IMR-90 (cell line): ENCODE measurements at regions not wholly inside any gene's neighbourhood (a gene's known extent, or its start where the extent isn't known, plus 50 kb on each side); places are given as distances from the start of the nearest gene placed in this dataset.

Source experiments
- ATAC-seq: fragments of 200-7000 bp; cut with Tn5 transposase; 2 replicates; pipeline ENCODE4 v1.9.1; 2020; ENCODE audit warnings: low read depth, mild to moderate bottlenecking, moderate library complexity
- BruUV-seq: library from RNA; stranded (reverse); fragments of 400-500 nt; replicated peaks from 2 replicates; lab custom pipeline; 2021; lab: Mats Ljungman, UMichigan
- CTCF ChIA-PET: fragments of 300-600 bp; formaldehyde crosslinking; extraction: SDS; loops from one replicate; lab custom pipeline; 2021; ENCODE audit warnings: antibody characterized with exemption; lab: Yijun Ruan, JAX
- POLR2A ChIA-PET: fragments of 300-600 bp; sonication (Branson Sonifier 250); formaldehyde crosslinking; loops from one replicate; lab custom pipeline; 2022; ENCODE audit warnings: antibody characterized with exemption; ENCODE audit not compliant: unreplicated experiment; lab: Charles Lee
- DNase-seq: peaks from one replicate; pipeline ENCODE4 v3.0.0; 2013
- H2AFZ ChIP-seq: replicated peaks from 2 replicates; pipeline ENCODE3; 2013; ENCODE audit warnings: low read length, mild to moderate bottlenecking; ENCODE audit not compliant: poor library complexity
- H2AK5ac ChIP-seq: 2 replicates; pipeline ENCODE4 v1.6.1; 2013; ENCODE audit warnings: low read depth, low read length, inconsistent platforms
- H2AK9ac ChIP-seq: replicated peaks from 2 replicates; pipeline ENCODE3; 2013; ENCODE audit warnings: mild to moderate bottlenecking, low read depth, low read length, moderate library complexity; ENCODE audit not compliant: poor library complexity
- H2BK120ac ChIP-seq: 2 replicates; pipeline ENCODE4 v1.6.1; 2013; ENCODE audit warnings: low read depth, low read length, inconsistent platforms
- H2BK15ac ChIP-seq: 3 replicates; pipeline ENCODE4 v1.6.1; 2013; ENCODE audit warnings: low read depth, low read length, inconsistent platforms
- H2BK20ac ChIP-seq: 2 replicates; pipeline ENCODE4 v1.6.1; 2013; ENCODE audit warnings: low read depth, mild to moderate bottlenecking, inconsistent platforms, low read length, moderate library complexity
- H2BK5ac ChIP-seq: 2 replicates; pipeline ENCODE4 v1.6.1; 2013; ENCODE audit warnings: mild to moderate bottlenecking, low read depth, low read length, inconsistent platforms; ENCODE audit not compliant: poor library complexity, severe bottlenecking
- H3K14ac ChIP-seq: replicated peaks from 2 replicates; pipeline ENCODE4 v1.6.1; 2013; ENCODE audit warnings: low read depth, low read length, inconsistent platforms
- H3K18ac ChIP-seq: 2 replicates; pipeline ENCODE4 v1.6.1; 2013; ENCODE audit warnings: low read depth, low read length, control low read depth
- H3K23ac ChIP-seq: 2 replicates; pipeline ENCODE4 v1.6.1; 2013; ENCODE audit warnings: low read depth, low read length, inconsistent platforms
- H3K27ac ChIP-seq: 2 replicates; pipeline ENCODE4 v1.5.1; 2013; ENCODE audit warnings: mild to moderate bottlenecking, control low read depth, low read length; ENCODE audit not compliant: insufficient read depth
- H3K27me3 ChIP-seq: 2 replicates; pipeline ENCODE4 v1.6.1; 2013; ENCODE audit warnings: low read length; ENCODE audit not compliant: control insufficient read depth, insufficient read depth
- H3K36me3 ChIP-seq: 2 replicates; pipeline ENCODE4 v1.6.1; 2013; ENCODE audit warnings: low read length, mixed read lengths; ENCODE audit not compliant: control insufficient read depth, insufficient read depth
- H3K4ac ChIP-seq: 2 replicates; pipeline ENCODE4 v1.6.1; 2013; ENCODE audit warnings: low read depth, low read length, inconsistent platforms
- H3K4me1 ChIP-seq: 2 replicates; pipeline ENCODE4 v1.6.1; 2013; ENCODE audit warnings: low read length, mixed read lengths; ENCODE audit not compliant: control insufficient read depth, insufficient read depth
- H3K4me2 ChIP-seq: 2 replicates; pipeline ENCODE4 v1.6.1; 2013; ENCODE audit warnings: low read depth, mild to moderate bottlenecking, control low read depth, low read length, moderate library complexity
- H3K4me3 ChIP-seq: 2 replicates; pipeline ENCODE4 v1.5.1; 2013; ENCODE audit warnings: low read depth, mild to moderate bottlenecking, control low read depth, low read length, moderate library complexity; ENCODE audit not compliant: insufficient read depth
- H3K56ac ChIP-seq: 2 replicates; pipeline ENCODE4 v1.6.1; 2013; ENCODE audit warnings: low read length, inconsistent platforms; ENCODE audit not compliant: insufficient read depth; ENCODE audit errors: extremely low read depth
- H3K79me1 ChIP-seq, 2 experiments: 2 replicates each; pipeline ENCODE4 v1.6.1; 2013; ENCODE audit warnings: low read length in 2 of 2, inconsistent platforms in 1 of 2, low read depth in 1 of 2
- H3K9ac ChIP-seq: 2 replicates; pipeline ENCODE4 v1.6.1; 2013; ENCODE audit warnings: low read depth, low read length, control low read depth
- H3K9me1 ChIP-seq: 2 replicates; pipeline ENCODE4 v1.6.1; 2013; ENCODE audit warnings: low read length, inconsistent platforms; ENCODE audit not compliant: insufficient read depth
- H3K9me3 ChIP-seq: 2 replicates; pipeline ENCODE4 v1.6.1; 2013; ENCODE audit warnings: low read length; ENCODE audit not compliant: control insufficient read depth, insufficient read depth
- H4K20me1 ChIP-seq: 2 replicates; pipeline ENCODE4 v1.6.1; 2013; ENCODE audit warnings: low read length, inconsistent platforms; ENCODE audit not compliant: insufficient read depth
- H4K5ac ChIP-seq: 2 replicates; pipeline ENCODE4 v1.6.1; 2013; ENCODE audit warnings: mild to moderate bottlenecking, low read depth, low read length, control low read depth
- H4K8ac ChIP-seq, 2 experiments: 2 replicates each; pipeline ENCODE4 v1.6.1; 2013; ENCODE audit warnings: low read depth in 2 of 2, low read length in 2 of 2, control low read depth in 1 of 2, inconsistent platforms in 1 of 2
- H4K91ac ChIP-seq: 2 replicates; pipeline ENCODE4 v1.6.1; 2013; ENCODE audit warnings: low read depth, low read length, inconsistent platforms; ENCODE audit not compliant: insufficient read depth
- CEBPB ChIP-seq: IDR thresholded peaks from 2 replicates; pipeline ENCODE4 v1.6.1; 2012; ENCODE audit warnings: low read depth, low read length, improper control_type of control experiment
- FOS ChIP-seq: fragments of 150-350 bp; IDR thresholded peaks from 2 replicates; pipeline ENCODE4 v1.6.1; 2016; ENCODE audit warnings: low read depth, low read length
- MAZ ChIP-seq: IDR thresholded peaks from 2 replicates; pipeline ENCODE4 v1.6.1; 2012; ENCODE audit warnings: low read depth, mild to moderate bottlenecking, low read length, improper control_type of control experiment, moderate library complexity, borderline replicate concordance
- MXI1 ChIP-seq: IDR thresholded peaks from 2 replicates; pipeline ENCODE4 v1.6.1; 2012; ENCODE audit warnings: low read depth, mild to moderate bottlenecking, low read length, moderate library complexity, borderline replicate concordance
- WGBS, 2 experiments: methylation state at CpG; one replicate each; pipeline versions ENCODE4 v1.1.5 to v1.1.7; 2013; ENCODE audit warnings: missing lambda C conversion rate in 2 of 2; ENCODE audit not compliant: insufficient read length in 1 of 2; ENCODE audit errors: extremely low coverage in 2 of 2; 5-methylcytosine and 5-hydroxymethylcytosine counted together
- dilution Hi-C: fragments of 300-500 bp; cut with HindIII; formaldehyde crosslinking; loops from one replicate; pipeline ENCODE4 v1.14.3; 2018; ENCODE audit warnings: low sequenced_read_pairs; ENCODE audit not compliant: unreplicated experiment
- in situ Hi-C: fragments of 300-500 bp; cut with MboI; formaldehyde crosslinking; loops from 3 replicates; pipeline ENCODE4 v1.14.3; 2019; ENCODE audit warnings: low sequenced_read_pairs, inconsistent platforms, mixed read lengths
- intact Hi-C: fragments of 100-400 bp; cut with micrococcal nuclease; formaldehyde crosslinking; loops from 2 replicates; pipeline ENCODE4 v1.10.0; 2022

DNA sequence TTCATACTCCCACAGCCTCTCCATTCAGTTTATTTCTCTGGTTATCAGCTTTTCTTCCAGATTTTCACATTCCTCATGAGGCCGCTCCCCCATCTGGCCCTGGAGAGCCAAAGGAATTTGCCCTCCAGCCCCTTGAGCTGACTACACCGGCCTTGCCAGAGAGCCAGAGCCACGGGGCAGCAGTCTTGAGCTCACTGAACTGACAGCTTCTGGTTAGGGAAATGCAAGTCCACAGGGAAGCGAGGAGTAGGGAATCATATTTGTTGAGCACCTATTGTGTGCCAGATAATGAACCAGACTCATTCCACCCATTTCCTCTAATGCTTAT is 102.4 kb downstream of the ABCC12 start:
- intact Hi-C loops: loop anchor here (1.0 to 10.0 kb wide), 4 partner anchors 69 to 912 kb away; partner anchors contain the start of genes ITFG1 and PHKB
- no peak overlapping the region for H2BK15ac ChIP-seq
- peak; percentile 93 for ATAC-seq
- H4K8ac ChIP-seq: no peak overlapping the region
- H2AK5ac ChIP-seq: no peak overlapping the region
- no peak overlapping the region; the same call in 1 of the 2 replicates for H3K23ac ChIP-seq
- H3K79me1 ChIP-seq: no peaks in the 10 kb centered on the region
- H3K4ac ChIP-seq: no peak overlapping the region
- H4K5ac ChIP-seq: no peak overlapping the region
- no peak overlapping the region for H3K4me3 ChIP-seq
- ChIA-PET POLR2A (no interaction called here), CTCF (interaction anchor here (0.6 to 1.8 kb wide), 2 partner anchors 25 to 912 kb away, joined by 3 to 4 read pairs; no protein-coding TSS in a partner anchor)
- in situ Hi-C loops: loop anchor here (5.0 kb wide), 1 partner anchor 104 kb away; the partner anchor contains the start of gene ABCC12
- no peak overlapping the region for H2AK9ac ChIP-seq
- no TSS peak for BruUV-seq
- no peaks in the 10 kb centered on the region for H3K9me3 ChIP-seq
- no CpG with 5 or more reads among the region's 4 CpGs for WGBS, 2 experiments
- H3K27me3 ChIP-seq: peaks cover 6% of the 10 kb centered on the region
- no peak overlapping the region for H2BK20ac ChIP-seq
- H2BK5ac ChIP-seq: no peak overlapping the region
- no peak overlapping the region for H3K18ac ChIP-seq
- H3K27ac ChIP-seq: no peak overlapping the region
- DNase-seq: peak; percentile 69
- H2AFZ ChIP-seq: peak overlapping the region; percentile 46
- no peaks in the 10 kb centered on the region for H3K36me3 ChIP-seq
- no peak overlapping the region for H3K56ac ChIP-seq
- no peak overlapping the region for H3K4me2 ChIP-seq
- no peak overlapping the region for H3K9ac ChIP-seq
- dilution Hi-C loops: no loop called here
- no peaks in the 10 kb centered on the region for H3K9me1 ChIP-seq
- H4K20me1 ChIP-seq: no peaks in the 10 kb centered on the region
- no peak overlapping the region for H2BK120ac ChIP-seq
- no peak overlapping the region for H4K91ac ChIP-seq
- H3K14ac ChIP-seq: no peak overlapping the region
- H3K4me1 ChIP-seq: peaks cover 6% of the 10 kb centered on the region
- TF ChIP-seq MAZ (0 out of 2 replicates have a peak, but pooled peaks have one; percentile 25), MXI1 (peak; percentile 40; the same call in 1 of the 2 replicates), FOS (no peak), CEBPB (peak; percentile 60; the same call in 1 of the 2 replicates)
